Activated CD4-positive, alpha-beta memory T cell treated with anti-CD3 and anti-CD28 coated beads for 36 hours (primary cell): ENCODE measurements at regions not wholly inside any gene's neighbourhood (a gene's known extent, or its start where the extent isn't known, plus 50 kb on each side); places are given as distances from the start of the nearest gene placed in this dataset.

Experiments
- CTCF ChIA-PET: fragments of 350-600 bp; sonication (Branson Sonifier 250); formaldehyde crosslinking; loops from one replicate; lab custom pipeline; 2021; ENCODE audit warnings: antibody characterized with exemption, inconsistent platforms; lab: Charles Lee
- POLR2A ChIA-PET: fragments of 350-600 bp; sonication (Branson Sonifier 250); formaldehyde crosslinking; loops from one replicate; lab custom pipeline; 2021; ENCODE audit warnings: antibody characterized with exemption; lab: Charles Lee
- DNase-seq: peaks from one replicate; pipeline ENCODE4 v3.0.0-alpha.2; 2020
- H3K27ac Mint-ChIP-seq: one replicate; pipeline ENCODE4 v1.8.0; 2021; ENCODE audit warnings: mixed read lengths
- H3K27me3 Mint-ChIP-seq: one replicate; pipeline ENCODE4 v1.8.0; 2021; ENCODE audit warnings: mixed read lengths
- H3K36me3 Mint-ChIP-seq: one replicate; pipeline ENCODE4 v1.8.0; 2021; ENCODE audit warnings: mixed read lengths
- H3K4me1 Mint-ChIP-seq: one replicate; pipeline ENCODE4 v1.8.0; 2021; ENCODE audit warnings: low read depth, mixed read lengths
- H3K4me3 Mint-ChIP-seq: one replicate; pipeline ENCODE4 v1.8.0; 2021; ENCODE audit warnings: mild to moderate bottlenecking, mixed read lengths
- H3K9me3 Mint-ChIP-seq: one replicate; pipeline ENCODE4 v1.8.0; 2021; ENCODE audit warnings: mixed read lengths
- intact Hi-C: fragments of 100-400 bp; cut with micrococcal nuclease; formaldehyde crosslinking; loops from one replicate; pipeline ENCODE4 v1.15.1; 2023

DNA sequence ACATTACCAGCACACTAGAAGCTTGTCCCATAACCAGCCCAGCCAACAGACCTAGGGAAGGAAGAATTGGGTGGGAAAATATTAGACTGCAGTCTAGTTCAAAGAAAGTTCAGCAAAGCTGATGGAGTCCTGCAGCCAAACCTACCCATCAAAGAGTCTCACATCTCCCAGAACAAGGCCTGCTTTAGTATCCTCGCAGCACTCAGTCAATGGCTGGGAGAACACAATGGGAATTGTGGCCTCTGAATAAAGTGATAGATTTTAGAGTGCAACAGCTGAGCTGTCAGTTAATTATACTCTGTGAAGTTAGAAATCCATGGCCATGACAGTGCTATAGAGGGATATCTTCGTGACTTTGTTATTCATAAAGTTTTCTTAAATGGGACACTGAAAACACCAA lies 207.2 kb upstream of the NAALADL2 start:
- intact Hi-C loops = no loop called here
- no peaks in the 10 kb centered on the region for H3K36me3 Mint-ChIP-seq
- ChIA-PET POLR2A (no interaction called here), CTCF (no interaction called here)
- H3K4me3 Mint-ChIP-seq = no peak overlapping the region
- DNase-seq = no peak
- H3K4me1 Mint-ChIP-seq = no peaks in the 10 kb centered on the region
- H3K27me3 Mint-ChIP-seq = no peaks in the 10 kb centered on the region
- no peak overlapping the region for H3K27ac Mint-ChIP-seq
- H3K9me3 Mint-ChIP-seq = no peaks in the 10 kb centered on the region

- no peak overlapping the region for H3K4me3 Mint-ChIP-seq
- intact Hi-C loops = no loop called here
- DNase-seq = no peak
- no peaks in the 10 kb centered on the region for H3K36me3 Mint-ChIP-seq
- H3K9me3 Mint-ChIP-seq = peaks cover 6% of the 10 kb centered on the region
- POLR2A ChIA-PET = no interaction called here
- CTCF ChIA-PET = no interaction called here
- H3K4me1 Mint-ChIP-seq = no peaks in the 10 kb centered on the region
- H3K27ac Mint-ChIP-seq = no peak overlapping the region
- no peaks in the 10 kb centered on the region for H3K27me3 Mint-ChIP-seq
Measured at GRCh38 chr3:174659511-174659910, 199.6 kb upstream of the NAALADL2 start.

- intact Hi-C loops = no loop called here
- ChIA-PET POLR2A (no interaction called here), CTCF (no interaction called here)
- Mint-ChIP-seq H3K4me3 (no peak overlapping the region), H3K27ac (no peak overlapping the region), H3K4me1 (no peaks in the 10 kb centered on the region), H3K36me3 (no peaks in the 10 kb centered on the region), H3K27me3 (no peaks in the 10 kb centered on the region), H3K9me3 (peaks cover 2% of the 10 kb centered on the region)
- DNase-seq = no peak
Measured at GRCh38 chr3:174662653-174663052, 196.5 kb upstream of the NAALADL2 start.

DNA sequence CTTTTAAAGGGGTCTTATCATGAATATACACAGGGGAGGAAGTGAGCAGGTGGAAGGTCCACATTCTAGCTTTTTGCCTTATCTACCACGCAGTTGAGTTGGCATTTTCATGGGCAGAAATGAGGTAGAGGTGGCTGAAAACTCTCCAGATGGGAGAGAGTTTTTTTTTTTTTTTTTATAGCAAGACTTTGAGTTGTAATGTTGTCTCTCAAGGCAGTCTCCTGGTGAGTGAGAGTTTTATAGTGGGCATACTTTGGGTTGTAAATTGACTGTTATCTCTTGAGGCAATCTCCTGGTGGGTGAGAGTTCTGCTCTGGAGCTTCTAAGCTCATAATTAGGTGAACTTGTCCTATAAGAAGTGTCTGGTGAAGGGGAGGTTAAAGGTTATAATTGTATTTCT lies 191.7 kb upstream of the NAALADL2 start:
- no peak for DNase-seq
- H3K9me3 Mint-ChIP-seq = peaks cover 7% of the 10 kb centered on the region
- H3K4me1 Mint-ChIP-seq = no peaks in the 10 kb centered on the region
- H3K36me3 Mint-ChIP-seq = no peaks in the 10 kb centered on the region
- H3K27ac Mint-ChIP-seq = no peak overlapping the region
- intact Hi-C loops = no loop called here
- no peaks in the 10 kb centered on the region for H3K27me3 Mint-ChIP-seq
- H3K4me3 Mint-ChIP-seq = no peak overlapping the region
- POLR2A ChIA-PET = no interaction called here
- CTCF ChIA-PET = no interaction called here

GRCh38 chr3:174675406-174675805 lies 183.7 kb upstream of the NAALADL2 start:
- intact Hi-C loops = no loop called here
- no peaks in the 10 kb centered on the region for H3K27me3 Mint-ChIP-seq
- no peak overlapping the region for H3K27ac Mint-ChIP-seq
- CTCF ChIA-PET = no interaction called here
- H3K36me3 Mint-ChIP-seq = no peaks in the 10 kb centered on the region
- H3K9me3 Mint-ChIP-seq = peaks cover 3% of the 10 kb centered on the region
- POLR2A ChIA-PET = no interaction called here
- no peak for DNase-seq
- H3K4me3 Mint-ChIP-seq = no peak overlapping the region
- H3K4me1 Mint-ChIP-seq = no peaks in the 10 kb centered on the region

- Mint-ChIP-seq H3K27ac (no peak overlapping the region), H3K4me1 (no peaks in the 10 kb centered on the region)
- POLR2A ChIA-PET = no interaction called here
Measured at GRCh38 chr3:174681784-174682183, 177.3 kb upstream of the NAALADL2 start.

DNA sequence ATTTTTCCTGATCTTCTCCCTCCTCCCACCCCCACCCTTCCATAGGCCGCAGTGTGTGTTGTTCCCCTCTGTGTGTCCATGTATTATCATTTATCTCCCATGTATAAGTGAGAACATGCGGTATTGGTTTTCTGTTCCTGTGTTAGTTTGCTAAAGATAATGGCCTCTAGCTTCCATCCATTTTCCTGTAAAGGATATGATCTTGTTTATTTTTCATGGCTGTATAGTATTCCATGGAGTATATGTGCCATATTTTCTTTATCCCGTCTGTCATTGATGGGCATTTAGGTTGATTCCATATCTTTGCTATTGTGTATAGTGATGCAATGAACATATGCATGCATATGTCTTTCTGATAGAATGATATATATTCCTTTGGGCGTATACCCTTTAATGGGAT lies 173.3 kb upstream of the NAALADL2 start:
- Mint-ChIP-seq H3K9me3 (peaks cover 19% of the 10 kb centered on the region), H3K36me3 (peaks cover 1% of the 10 kb centered on the region), H3K27ac (no peak overlapping the region), H3K4me3 (no peak overlapping the region), H3K27me3 (no peaks in the 10 kb centered on the region), H3K4me1 (no peaks in the 10 kb centered on the region)
- DNase-seq = no peak
- intact Hi-C loops = no loop called here
- CTCF ChIA-PET = no interaction called here
- POLR2A ChIA-PET = no interaction called here

More at GRCh38 chr3:174681784-174682183, 177.3 kb upstream of the NAALADL2 start:
- H3K36me3 Mint-ChIP-seq = peaks cover 1% of the 10 kb centered on the region
- H3K9me3 Mint-ChIP-seq = peaks cover 15% of the 10 kb centered on the region
- CTCF ChIA-PET = no interaction called here
- no peaks in the 10 kb centered on the region for H3K27me3 Mint-ChIP-seq
- H3K4me3 Mint-ChIP-seq = no peak overlapping the region
- intact Hi-C loops = no loop called here
- DNase-seq = no peak

- intact Hi-C loops = no loop called here
- Mint-ChIP-seq H3K9me3 (peaks cover 5% of the 10 kb centered on the region), H3K27ac (no peak overlapping the region), H3K4me3 (no peak overlapping the region), H3K36me3 (no peaks in the 10 kb centered on the region), H3K4me1 (no peaks in the 10 kb centered on the region), H3K27me3 (no peaks in the 10 kb centered on the region)
- ChIA-PET POLR2A (no interaction called here), CTCF (no interaction called here)
- no peak for DNase-seq
Measured at GRCh38 chr3:174697310-174697709, 161.8 kb upstream of the NAALADL2 start.

DNA sequence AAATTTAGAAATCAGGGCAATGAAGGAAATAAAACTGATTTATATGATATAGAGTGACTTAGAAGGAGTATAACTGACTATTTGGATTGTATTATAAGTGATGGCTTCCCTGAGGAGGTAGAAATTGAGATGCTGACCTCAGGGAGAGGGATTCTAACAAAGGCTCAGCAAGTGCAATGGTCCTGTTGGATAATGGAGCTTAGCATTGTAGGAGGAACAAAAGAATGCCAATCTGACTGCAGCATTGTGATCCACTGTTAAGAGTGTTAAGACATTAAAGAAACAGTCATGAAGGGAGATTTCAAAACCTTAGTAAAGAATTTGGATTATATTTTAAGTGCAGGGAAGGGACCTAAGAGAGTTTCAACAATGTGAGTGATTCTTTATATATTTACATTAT lies 158.4 kb upstream of the NAALADL2 start:
- Mint-ChIP-seq H3K9me3 (peaks cover 3% of the 10 kb centered on the region), H3K4me1 (no peaks in the 10 kb centered on the region), H3K4me3 (no peak overlapping the region), H3K27ac (no peak overlapping the region), H3K36me3 (no peaks in the 10 kb centered on the region), H3K27me3 (no peaks in the 10 kb centered on the region)
- no peak for DNase-seq
- intact Hi-C loops = no loop called here
- ChIA-PET CTCF (no interaction called here), POLR2A (no interaction called here)

DNA sequence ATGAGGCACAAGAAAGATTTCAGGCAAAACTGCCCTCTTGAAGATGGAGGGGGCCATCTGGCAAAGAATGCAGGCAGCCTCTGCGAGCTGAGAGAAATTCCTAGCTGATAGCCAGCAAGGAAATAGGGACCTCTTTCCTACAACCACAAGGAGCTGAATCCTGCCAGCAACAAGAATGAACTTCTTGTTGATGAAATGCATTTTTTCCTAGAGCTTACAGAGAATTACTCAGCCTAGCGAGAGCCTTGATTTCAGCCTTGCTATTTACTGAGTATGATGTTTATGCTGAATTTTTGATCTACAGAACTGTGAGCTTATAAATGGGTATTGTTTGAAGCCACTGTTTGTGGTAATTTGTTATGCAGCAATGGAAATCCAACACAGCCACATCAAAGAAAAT lies 148.5 kb upstream of the NAALADL2 start:
- no peak for DNase-seq
- CTCF ChIA-PET = no interaction called here
- Mint-ChIP-seq H3K9me3 (peaks cover 5% of the 10 kb centered on the region), H3K4me1 (no peaks in the 10 kb centered on the region), H3K4me3 (no peak overlapping the region), H3K27me3 (no peaks in the 10 kb centered on the region), H3K36me3 (no peaks in the 10 kb centered on the region), H3K27ac (no peak overlapping the region)
- intact Hi-C loops = no loop called here
- POLR2A ChIA-PET = no interaction called here

DNA sequence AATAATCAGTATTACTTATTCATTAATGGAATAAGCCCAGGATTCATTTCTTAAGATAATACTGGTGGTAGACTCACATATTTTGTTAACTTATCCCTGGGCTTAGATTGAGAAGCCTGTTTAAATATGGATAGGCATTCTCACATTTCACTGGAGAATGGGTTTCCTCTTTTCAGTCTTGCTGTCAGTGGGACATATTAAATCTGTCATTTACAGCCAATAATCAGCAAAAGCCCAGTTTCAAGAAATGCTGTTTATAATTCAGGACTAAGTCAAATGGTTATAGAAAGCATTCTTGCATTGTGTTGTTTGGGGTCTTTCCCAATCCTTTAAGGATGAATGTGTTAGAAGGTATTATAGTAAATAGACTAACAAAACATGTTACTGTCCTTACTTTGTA lies 143.7 kb upstream of the NAALADL2 start:
- CTCF ChIA-PET = no interaction called here

GRCh38 chr3:174716956-174717505 lies 142.1 kb upstream of the NAALADL2 start:
- H3K27ac Mint-ChIP-seq = no peak overlapping the region
- no peak for DNase-seq
- POLR2A ChIA-PET = no interaction called here
- intact Hi-C loops = no loop called here
- H3K9me3 Mint-ChIP-seq = peaks cover 2% of the 10 kb centered on the region
- no peaks in the 10 kb centered on the region for H3K36me3 Mint-ChIP-seq
- H3K27me3 Mint-ChIP-seq = no peaks in the 10 kb centered on the region
- CTCF ChIA-PET = no interaction called here
- H3K4me1 Mint-ChIP-seq = no peaks in the 10 kb centered on the region
- no peak overlapping the region for H3K4me3 Mint-ChIP-seq

More for the DNA sequence above, 143.7 kb upstream of the NAALADL2 start:
- Mint-ChIP-seq H3K27me3 (no peaks in the 10 kb centered on the region), H3K27ac (no peak overlapping the region), H3K36me3 (no peaks in the 10 kb centered on the region), H3K4me1 (no peaks in the 10 kb centered on the region), H3K9me3 (peaks cover 2% of the 10 kb centered on the region), H3K4me3 (no peak overlapping the region)
- no peak for DNase-seq
- POLR2A ChIA-PET = no interaction called here
- intact Hi-C loops = no loop called here

DNA sequence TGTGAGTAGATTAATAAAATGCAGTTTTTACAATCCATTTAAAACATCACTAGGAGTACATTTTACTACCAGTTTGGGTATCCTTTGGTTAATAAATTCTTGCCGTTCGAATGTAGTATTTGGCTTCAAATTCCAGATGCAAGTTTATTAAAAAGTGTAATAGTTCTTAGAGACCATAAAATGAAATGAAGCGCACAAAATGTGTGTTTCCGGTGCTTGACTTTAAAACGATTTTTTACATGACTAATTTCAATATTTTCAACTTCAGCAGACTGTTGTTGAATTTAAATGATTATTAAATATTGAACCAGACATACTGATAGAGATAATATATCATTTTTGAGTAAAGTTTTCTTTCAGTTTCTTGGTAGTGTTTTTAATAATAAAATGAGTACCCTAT lies 138.4 kb upstream of the NAALADL2 start:
- H3K9me3 Mint-ChIP-seq = no peaks in the 10 kb centered on the region
- CTCF ChIA-PET = no interaction called here
- no peaks in the 10 kb centered on the region for H3K4me1 Mint-ChIP-seq
- no peaks in the 10 kb centered on the region for H3K27me3 Mint-ChIP-seq
- H3K27ac Mint-ChIP-seq = no peak overlapping the region
- DNase-seq = no peak
- POLR2A ChIA-PET = no interaction called here
- no peak overlapping the region for H3K4me3 Mint-ChIP-seq
- intact Hi-C loops = no loop called here
- no peaks in the 10 kb centered on the region for H3K36me3 Mint-ChIP-seq
